Inflammatory macrophage treated with lipopolysaccharide for 4 hours (primary cell): ENCODE measurements at regions not wholly inside any gene's neighbourhood (a gene's known extent, or its start where the extent isn't known, plus 50 kb on each side); places are given as distances from the start of the nearest gene placed in this dataset.

Source experiments
- DNase-seq: peaks from one replicate; pipeline ENCODE4 v3.0.0-alpha.2; 2020

GRCh38 chr11:69380921-69381581 is 87.1 kb downstream of the MYEOV start:
- DNase-seq, result no peak

GRCh38 chr11:69381681-69382130 is 87.8 kb downstream of the MYEOV start:
- DNase-seq, result no peak

GRCh38 chr11:69382131-69383128 is 88.5 kb downstream of the MYEOV start:
- DNase-seq, result peak; percentile 27

- no peak for DNase-seq
These were observed 89.7 kb downstream of the MYEOV start for GRCh38 chr11:69383372-69384250.

GRCh38 chr11:69384251-69385143 is 90.5 kb downstream of the MYEOV start:
- DNase-seq, result no peak

GRCh38 chr11:69385144-69385820 is 91.3 kb downstream of the MYEOV start:
- no peak for DNase-seq

GRCh38 chr11:69385832-69386427 is 92.0 kb downstream of the MYEOV start:
- DNase-seq, result no peak

GRCh38 chr11:69386594-69387408 is 92.8 kb downstream of the MYEOV start:
- DNase-seq, result no peak

GRCh38 chr11:69387409-69387885 is 93.5 kb downstream of the MYEOV start:
- no peak for DNase-seq

GRCh38 chr11:69388210-69388609 is 93.3 kb upstream of the LINC01488 start:
- DNase-seq, result peak; percentile 20

- no peak for DNase-seq
These were observed 92.8 kb upstream of the LINC01488 start for GRCh38 chr11:69388661-69389060.

- DNase-seq, result no peak
These were observed 90.9 kb upstream of the LINC01488 start for GRCh38 chr11:69390561-69390960.

GRCh38 chr11:69391192-69392103 is 90.0 kb upstream of the LINC01488 start:
- DNase-seq, result no peak

- DNase-seq, result no peak
These were observed 89.3 kb upstream of the LINC01488 start for GRCh38 chr11:69392104-69392653.

GRCh38 chr11:69393178-69393832 is 88.2 kb upstream of the LINC01488 start:
- no peak for DNase-seq

- DNase-seq, result no peak
These were observed 87.6 kb upstream of the LINC01488 start for GRCh38 chr11:69393865-69394233.

- no peak for DNase-seq
These were observed 87.1 kb upstream of the LINC01488 start for GRCh38 chr11:69394234-69394868.
